Neural progenitor cell (in vitro differentiated cells): ENCODE measurements at regions not wholly inside any gene's neighbourhood (a gene's known extent, or its start where the extent isn't known, plus 50 kb on each side); places are given as distances from the start of the nearest gene placed in this dataset.

ENCODE experiments used
- DNase-seq: peaks from one replicate; pipeline ENCODE4 v3.0.0-alpha.2; 2016; ENCODE audit warnings: low spot score
- H2AFZ ChIP-seq: fragments of 200-600 bp; sonication (generic); replicated peaks from 2 replicates; pipeline ENCODE4 v1.6.1; 2016; ENCODE audit warnings: antibody characterized with exemption
- H3F3A ChIP-seq: fragments of 200-600 bp; sonication (generic); 2 replicates; pipeline ENCODE4 v1.6.1; 2016; ENCODE audit warnings: antibody characterized with exemption, low read depth
- H3K27ac ChIP-seq: fragments of 200-600 bp; sonication (generic); 2 replicates; pipeline ENCODE4 v1.5.1; 2016; ENCODE audit warnings: mild to moderate bottlenecking
- H3K27me3 ChIP-seq: fragments of 200-600 bp; sonication (generic); 2 replicates; pipeline ENCODE4 v1.6.1; 2016; ENCODE audit warnings: mild to moderate bottlenecking, moderate library complexity
- H3K36me3 ChIP-seq: fragments of 200-600 bp; sonication (generic); 2 replicates; pipeline ENCODE4 v1.5.1; 2016
- H3K4me1 ChIP-seq: fragments of 200-600 bp; sonication (generic); 2 replicates; pipeline ENCODE4 v1.6.1; 2016; ENCODE audit warnings: mixed run types
- H3K4me2 ChIP-seq: fragments of 200-600 bp; sonication (generic); 2 replicates; pipeline ENCODE4 v1.6.1; 2016
- H3K4me3 ChIP-seq: fragments of 200-600 bp; sonication (generic); 2 replicates; pipeline ENCODE4 v1.5.1; 2016
- H3K79me2 ChIP-seq: fragments of 200-600 bp; sonication (generic); 2 replicates; pipeline ENCODE4 v1.6.1; 2016; ENCODE audit warnings: low read depth
- H3K9ac ChIP-seq: fragments of 200-600 bp; sonication (generic); 2 replicates; pipeline ENCODE4 v1.6.1; 2016
- H3K9me3 ChIP-seq: fragments of 200-600 bp; sonication (generic); 2 replicates; pipeline ENCODE4 v1.5.1; 2016; ENCODE audit warnings: low read depth
- H4K20me1 ChIP-seq: fragments of 200-600 bp; sonication (generic); 2 replicates; pipeline ENCODE4 v1.6.1; 2016; ENCODE audit warnings: low read depth
- H3K27ac Mint-ChIP-seq: 3 replicates; pipeline ENCODE4 v1.8.0; 2021; ENCODE audit warnings: mixed read lengths
- H3K27me3 Mint-ChIP-seq: 2 replicates; pipeline ENCODE4 v1.8.0; 2022; ENCODE audit warnings: low read depth, mild to moderate bottlenecking, inconsistent platforms, moderate library complexity, mixed read lengths; ENCODE audit not compliant: insufficient read depth
- H3K36me3 Mint-ChIP-seq: 3 replicates; pipeline ENCODE4 v1.8.0; 2021; ENCODE audit warnings: mixed read lengths
- H3K4me1 Mint-ChIP-seq: 3 replicates; pipeline ENCODE4 v1.8.0; 2021; ENCODE audit warnings: mixed read lengths
- H3K4me3 Mint-ChIP-seq: 3 replicates; pipeline ENCODE4 v1.8.0; 2021; ENCODE audit warnings: mild to moderate bottlenecking, moderate library complexity, mixed read lengths
- H3K9me3 Mint-ChIP-seq: 3 replicates; pipeline ENCODE4 v1.8.0; 2020; ENCODE audit warnings: mixed read lengths
- CTCF ChIP-seq: fragments of 200-600 bp; sonication (generic); IDR thresholded peaks from 2 replicates; pipeline ENCODE4 v1.5.1; 2017; ENCODE audit warnings: antibody characterized with exemption, mild to moderate bottlenecking
- EZH2 ChIP-seq: fragments of 200-600 bp; sonication (generic); IDR thresholded peaks from 2 replicates; pipeline ENCODE4 v1.6.1; 2017; ENCODE audit warnings: antibody characterized with exemption, mild to moderate bottlenecking, moderate library complexity
- EZH2phosphoT487 ChIP-seq: fragments of 200-600 bp; sonication (generic); IDR thresholded peaks from 2 replicates; pipeline ENCODE4 v1.6.1; 2017; ENCODE audit warnings: antibody characterized with exemption

- no peak for DNase-seq
- Histone ChIP-seq H3K79me2 (no peaks in the 10 kb centered on the region), H3K36me3 (no peaks in the 10 kb centered on the region), H3F3A (no peaks in the 10 kb centered on the region), H3K4me3 (no peak overlapping the region), H2AFZ (no peak overlapping the region), H3K4me2 (no peak overlapping the region), H3K27ac (no peak overlapping the region), H3K9ac (no peak overlapping the region), H3K27me3 (no peaks in the 10 kb centered on the region), H3K4me1 (peaks cover 5% of the 10 kb centered on the region), H3K9me3 (no peaks in the 10 kb centered on the region), H4K20me1 (no peaks in the 10 kb centered on the region)
- Mint-ChIP-seq H3K4me3 (no peak overlapping the region), H3K9me3 (peaks cover 5% of the 10 kb centered on the region), H3K36me3 (peaks cover 1% of the 10 kb centered on the region), H3K4me1 (peaks cover 32% of the 10 kb centered on the region), H3K27ac (no peak overlapping the region), H3K27me3 (peaks cover 2% of the 10 kb centered on the region)
- TF ChIP-seq CTCF = no peak
- no peak for TF ChIP-seq EZH2
- no peak for TF ChIP-seq EZH2phosphoT487
Observed at GRCh38 chr2:136062066-136062837, 55.7 kb downstream of the CXCR4 start.

GRCh38 chr2:136060416-136060815 lies 57.5 kb downstream of the CXCR4 start:
- Histone ChIP-seq H3K4me1 (no peaks in the 10 kb centered on the region), H3K9ac (no peak overlapping the region), H4K20me1 (no peaks in the 10 kb centered on the region), H3K27ac (no peak overlapping the region), H3K4me3 (no peak overlapping the region), H3K27me3 (no peaks in the 10 kb centered on the region), H3K36me3 (no peaks in the 10 kb centered on the region), H3F3A (no peaks in the 10 kb centered on the region), H3K4me2 (no peak overlapping the region), H3K79me2 (no peaks in the 10 kb centered on the region), H3K9me3 (no peaks in the 10 kb centered on the region), H2AFZ (no peak overlapping the region)
- TF ChIP-seq CTCF (no peak), EZH2phosphoT487 (no peak), EZH2 (no peak)
- Mint-ChIP-seq H3K27me3 (peaks cover 6% of the 10 kb centered on the region), H3K36me3 (peaks cover 1% of the 10 kb centered on the region), H3K4me1 (peaks cover 24% of the 10 kb centered on the region), H3K9me3 (peaks cover 5% of the 10 kb centered on the region), H3K27ac (no peak overlapping the region), H3K4me3 (no peak overlapping the region)
- no peak for DNase-seq

- Mint-ChIP-seq H3K4me3 (no peak overlapping the region), H3K27ac (no peak overlapping the region), H3K27me3 (peaks cover 6% of the 10 kb centered on the region), H3K36me3 (peaks cover 1% of the 10 kb centered on the region), H3K4me1 (peaks cover 17% of the 10 kb centered on the region), H3K9me3 (peaks cover 3% of the 10 kb centered on the region)
- H3K9ac ChIP-seq = no peak overlapping the region
- H3K4me2 ChIP-seq = no peak overlapping the region
- H3K27me3 ChIP-seq = no peaks in the 10 kb centered on the region
- H2AFZ ChIP-seq = no peak overlapping the region
- DNase-seq = no peak
- TF ChIP-seq EZH2phosphoT487 = no peak
- TF ChIP-seq CTCF = no peak
- TF ChIP-seq EZH2 = no peak
- no peaks in the 10 kb centered on the region for H3K4me1 ChIP-seq
- H3K4me3 ChIP-seq = no peak overlapping the region
- H3K36me3 ChIP-seq = no peaks in the 10 kb centered on the region
- no peaks in the 10 kb centered on the region for H3K79me2 ChIP-seq
- H3F3A ChIP-seq = no peaks in the 10 kb centered on the region
- H3K27ac ChIP-seq = no peak overlapping the region
- no peaks in the 10 kb centered on the region for H3K9me3 ChIP-seq
- H4K20me1 ChIP-seq = no peaks in the 10 kb centered on the region
Observed at GRCh38 chr2:136059036-136059472, 58.9 kb downstream of the CXCR4 start.
